Transverse colon (tissue), 4 donors: ENCODE measurements at regions not wholly inside any gene's neighbourhood (a gene's known extent, or its start where the extent isn't known, plus 50 kb on each side); places are given as distances from the start of the nearest gene placed in this dataset.

Source experiments
- EP300 ChIP-seq: sonication (generic); formaldehyde crosslinking; IDR thresholded peaks from one replicate; pipeline ENCODE4 v1.6.1; 2017; ENCODE audit warnings: antibody characterized with exemption, low read depth
- POLR2A ChIP-seq: fragments of 450-650 bp; IDR thresholded peaks from one replicate; pipeline ENCODE4 v1.6.1; 2016; ENCODE audit warnings: antibody characterized with exemption, mild to moderate bottlenecking, moderate library complexity
- POLR2AphosphoS5 ChIP-seq, 3 donors: sonication (generic); formaldehyde crosslinking; IDR thresholded peaks; one replicate each; pipeline ENCODE4 v1.6.1; 2016; ENCODE audit warnings: antibody characterized with exemption in 3 of 3
- TF ChIP-seq, protein P1 (sequence below), 5 experiments: fragments of 200-600 bp in 3 of 5; fragments of 450-650 bp in 2 of 5; sonication (generic) in 3 of 5; IDR thresholded peaks; 1 replicate in 2 of 5; 2 replicates in 3 of 5; pipeline ENCODE4 v1.5.1; 2016 to 2017; ENCODE audit warnings: antibody characterized with exemption in 5 of 5, inconsistent platforms in 3 of 5, mild to moderate bottlenecking in 2 of 5, moderate library complexity in 1 of 5

DNA sequence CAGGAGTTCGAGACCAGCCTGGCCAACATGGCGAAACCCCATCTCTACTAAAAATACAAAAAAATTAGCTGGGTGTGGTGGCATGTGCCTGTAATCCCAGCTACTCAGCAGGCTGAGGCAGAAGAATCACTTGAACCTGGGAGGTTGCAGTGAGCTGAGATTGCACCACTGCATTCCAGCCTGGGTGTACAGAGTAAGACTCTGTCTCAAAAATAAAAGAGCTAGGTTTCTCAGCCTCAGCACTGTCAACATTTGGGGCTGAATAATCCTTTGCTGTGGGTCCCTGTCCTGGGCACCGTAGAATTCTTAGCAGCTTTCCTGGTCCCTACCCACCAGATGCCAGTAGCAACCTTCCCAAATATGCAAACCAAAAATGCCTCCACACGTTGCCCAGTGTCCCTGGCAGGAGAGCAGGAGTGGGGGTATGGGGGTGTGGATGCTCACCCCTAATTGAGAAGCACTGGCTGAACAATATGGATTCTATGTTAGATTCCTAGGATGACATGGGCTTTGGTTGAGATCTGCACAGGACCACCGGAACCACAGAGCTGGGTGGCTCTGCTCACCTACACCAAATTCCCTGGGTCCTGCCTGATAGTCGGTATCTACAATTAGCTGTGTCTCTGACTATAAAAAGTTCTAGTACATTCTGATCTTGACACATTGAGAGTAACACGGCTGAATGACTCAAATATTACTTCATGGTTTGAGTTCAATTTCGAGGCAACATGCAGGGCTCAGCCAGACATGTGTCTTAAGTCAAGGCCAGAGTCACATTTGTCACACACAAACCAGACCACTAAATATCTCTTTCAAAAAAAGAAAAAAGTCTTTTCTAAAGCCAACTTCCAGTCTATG, 577.0 kb upstream of the MDFIC2 start:
- TF ChIP-seq, protein P1, sequence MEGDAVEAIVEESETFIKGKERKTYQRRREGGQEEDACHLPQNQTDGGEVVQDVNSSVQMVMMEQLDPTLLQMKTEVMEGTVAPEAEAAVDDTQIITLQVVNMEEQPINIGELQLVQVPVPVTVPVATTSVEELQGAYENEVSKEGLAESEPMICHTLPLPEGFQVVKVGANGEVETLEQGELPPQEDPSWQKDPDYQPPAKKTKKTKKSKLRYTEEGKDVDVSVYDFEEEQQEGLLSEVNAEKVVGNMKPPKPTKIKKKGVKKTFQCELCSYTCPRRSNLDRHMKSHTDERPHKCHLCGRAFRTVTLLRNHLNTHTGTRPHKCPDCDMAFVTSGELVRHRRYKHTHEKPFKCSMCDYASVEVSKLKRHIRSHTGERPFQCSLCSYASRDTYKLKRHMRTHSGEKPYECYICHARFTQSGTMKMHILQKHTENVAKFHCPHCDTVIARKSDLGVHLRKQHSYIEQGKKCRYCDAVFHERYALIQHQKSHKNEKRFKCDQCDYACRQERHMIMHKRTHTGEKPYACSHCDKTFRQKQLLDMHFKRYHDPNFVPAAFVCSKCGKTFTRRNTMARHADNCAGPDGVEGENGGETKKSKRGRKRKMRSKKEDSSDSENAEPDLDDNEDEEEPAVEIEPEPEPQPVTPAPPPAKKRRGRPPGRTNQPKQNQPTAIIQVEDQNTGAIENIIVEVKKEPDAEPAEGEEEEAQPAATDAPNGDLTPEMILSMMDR (IDR thresholded peaks at IDR 0.05): no peak
- TF ChIP-seq POLR2A (no peak), POLR2AphosphoS5 (IDR thresholded peaks at IDR 0.05) (no peak), EP300 (no peak)
